ENCODE measurements at regions not wholly inside any gene's neighbourhood (a gene's known extent, or its start where the extent isn't known, plus 50 kb on each side); places are given as distances from the start of the nearest gene placed in this dataset.

DNA sequence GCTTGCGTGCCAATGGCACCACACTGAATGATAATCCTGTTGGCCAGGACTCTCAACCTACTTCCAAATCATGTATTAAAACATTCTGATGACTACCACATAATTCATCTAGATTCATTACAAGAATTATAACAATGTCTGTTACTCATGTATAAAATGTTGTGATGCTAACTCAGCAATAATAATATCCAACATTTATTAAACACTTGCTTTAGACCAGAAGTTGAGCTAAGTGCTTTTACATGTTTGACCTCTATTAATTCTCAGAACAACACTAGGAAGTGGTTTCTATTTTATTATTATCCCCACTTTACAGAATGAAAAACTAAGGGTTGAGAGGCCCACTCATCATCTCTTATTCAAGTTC, 178.4 kb downstream of the LNPK start:
- no peak overlapping the region for H3K4me3 ChIP-seq (ENCODE audit: low read depth, low read length)
- DNase-seq (ENCODE audit: low read depth) = no peak
- TF ChIP-seq, protein P1, sequence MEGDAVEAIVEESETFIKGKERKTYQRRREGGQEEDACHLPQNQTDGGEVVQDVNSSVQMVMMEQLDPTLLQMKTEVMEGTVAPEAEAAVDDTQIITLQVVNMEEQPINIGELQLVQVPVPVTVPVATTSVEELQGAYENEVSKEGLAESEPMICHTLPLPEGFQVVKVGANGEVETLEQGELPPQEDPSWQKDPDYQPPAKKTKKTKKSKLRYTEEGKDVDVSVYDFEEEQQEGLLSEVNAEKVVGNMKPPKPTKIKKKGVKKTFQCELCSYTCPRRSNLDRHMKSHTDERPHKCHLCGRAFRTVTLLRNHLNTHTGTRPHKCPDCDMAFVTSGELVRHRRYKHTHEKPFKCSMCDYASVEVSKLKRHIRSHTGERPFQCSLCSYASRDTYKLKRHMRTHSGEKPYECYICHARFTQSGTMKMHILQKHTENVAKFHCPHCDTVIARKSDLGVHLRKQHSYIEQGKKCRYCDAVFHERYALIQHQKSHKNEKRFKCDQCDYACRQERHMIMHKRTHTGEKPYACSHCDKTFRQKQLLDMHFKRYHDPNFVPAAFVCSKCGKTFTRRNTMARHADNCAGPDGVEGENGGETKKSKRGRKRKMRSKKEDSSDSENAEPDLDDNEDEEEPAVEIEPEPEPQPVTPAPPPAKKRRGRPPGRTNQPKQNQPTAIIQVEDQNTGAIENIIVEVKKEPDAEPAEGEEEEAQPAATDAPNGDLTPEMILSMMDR (IDR thresholded peaks at IDR 0.05; ENCODE audit: insufficient read depth, low read length) = no peak

DNA sequence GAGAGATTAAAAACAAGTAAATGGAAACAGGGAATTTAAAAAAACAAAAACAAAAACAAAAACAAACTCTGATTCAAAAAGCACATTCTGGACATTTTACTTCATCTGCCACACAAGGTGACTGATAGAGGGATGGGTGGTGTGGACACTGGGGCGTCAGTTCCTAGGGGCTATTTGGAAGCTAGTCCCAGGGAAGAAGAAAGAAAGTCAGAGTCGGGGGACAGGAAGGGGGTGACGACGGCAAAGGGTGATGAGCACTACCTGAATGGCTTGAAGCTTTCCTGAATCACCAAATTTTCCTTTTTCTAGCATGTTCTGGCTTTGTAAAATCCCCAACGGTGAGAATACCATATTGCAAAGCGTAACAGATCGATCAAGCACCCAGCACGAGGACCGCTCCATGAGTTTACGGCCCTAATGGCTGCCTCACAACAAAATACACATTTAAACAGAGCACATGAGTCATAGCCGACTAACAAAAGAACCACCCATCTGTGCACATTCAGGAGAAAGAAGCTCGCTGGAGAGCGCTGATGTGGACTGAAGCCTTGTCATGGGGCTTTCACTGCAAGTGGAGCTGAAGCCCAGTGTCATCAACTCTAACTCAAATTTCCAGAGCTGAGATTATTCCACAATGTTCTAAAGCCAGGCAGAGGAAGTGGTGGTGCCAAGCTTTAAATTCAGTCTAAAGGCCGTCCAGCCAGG, 178.9 kb downstream of the LNPK start:
- no peak overlapping the region for H3K4me3 ChIP-seq (ENCODE audit: low read depth, low read length)
- TF ChIP-seq, protein P1 (IDR thresholded peaks at IDR 0.05; ENCODE audit: insufficient read depth, low read length) = no peak
- no peak for DNase-seq (ENCODE audit: low read depth)

DNA sequence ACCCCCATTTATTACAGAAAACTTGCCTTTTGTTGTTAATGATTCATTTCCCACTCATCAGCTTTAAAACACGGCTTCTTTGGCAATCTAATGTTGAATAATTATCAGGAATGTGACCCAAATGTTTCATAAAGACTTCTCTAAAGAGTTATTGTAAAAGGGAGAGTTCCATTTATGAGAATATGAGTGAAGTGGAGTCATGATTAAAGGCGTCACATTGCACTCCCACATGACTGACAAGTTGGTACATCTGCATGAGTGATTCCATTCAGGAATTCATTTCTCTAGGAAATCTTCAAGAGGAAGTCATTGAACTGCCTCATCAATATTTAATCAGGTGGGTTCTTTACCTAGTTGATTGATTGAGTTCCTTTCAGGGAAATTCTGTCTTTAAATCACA, 184.8 kb downstream of the LNPK start:
- no peak overlapping the region for H3K4me3 ChIP-seq (ENCODE audit: low read depth, low read length)
- TF ChIP-seq, protein P1 (IDR thresholded peaks at IDR 0.05; ENCODE audit: insufficient read depth, low read length) = no peak
- no peak for DNase-seq (ENCODE audit: low read depth)

DNA sequence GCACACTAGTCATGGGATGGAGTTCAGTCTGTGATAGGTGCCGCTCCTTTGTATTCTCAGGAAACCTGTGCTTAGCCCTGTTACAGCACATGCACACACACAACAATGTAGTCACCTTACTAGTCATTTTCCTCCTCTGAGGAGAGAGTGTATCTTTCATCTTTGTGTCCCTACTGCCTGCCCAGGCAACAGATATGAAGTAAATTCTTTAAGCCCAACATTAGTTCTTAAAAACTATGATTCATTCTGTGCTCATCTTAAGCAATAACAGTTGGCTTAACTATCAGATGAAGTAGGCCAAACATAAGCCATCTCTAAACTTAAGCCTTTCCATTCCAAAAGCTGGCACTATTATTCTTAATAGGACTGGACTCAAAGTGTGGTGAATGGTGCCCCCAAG, 186.5 kb downstream of the LNPK start:
- TF ChIP-seq, protein P1 (IDR thresholded peaks at IDR 0.05; ENCODE audit: insufficient read depth, low read length) = no peak
- DNase-seq (ENCODE audit: low read depth) = peak; percentile 43
- H3K4me3 ChIP-seq (ENCODE audit: low read depth, low read length) = no peak overlapping the region

DNA sequence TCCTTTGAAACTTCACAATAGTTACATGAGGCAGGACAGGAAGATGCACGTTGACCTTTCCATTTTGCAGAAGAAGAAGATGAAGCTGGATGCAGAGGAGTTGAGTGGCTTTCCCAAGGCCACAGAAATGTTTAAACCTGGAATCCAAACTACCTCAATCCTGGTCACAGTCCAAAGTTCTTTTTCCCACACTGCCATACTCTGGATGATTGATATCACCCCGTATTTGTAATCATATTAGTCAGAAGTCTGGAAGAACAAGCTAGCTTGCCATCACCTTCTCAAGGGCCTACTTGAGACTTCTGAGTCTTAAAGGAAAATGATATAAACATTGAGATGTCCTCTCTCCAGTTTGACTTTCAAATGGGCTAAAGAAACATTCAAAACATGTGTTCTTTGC, 190.1 kb downstream of the LNPK start:
- H3K4me3 ChIP-seq (ENCODE audit: low read depth, low read length) = no peak overlapping the region
- TF ChIP-seq, protein P1 (IDR thresholded peaks at IDR 0.05; ENCODE audit: insufficient read depth, low read length) = no peak
- DNase-seq (ENCODE audit: low read depth) = no peak

DNA sequence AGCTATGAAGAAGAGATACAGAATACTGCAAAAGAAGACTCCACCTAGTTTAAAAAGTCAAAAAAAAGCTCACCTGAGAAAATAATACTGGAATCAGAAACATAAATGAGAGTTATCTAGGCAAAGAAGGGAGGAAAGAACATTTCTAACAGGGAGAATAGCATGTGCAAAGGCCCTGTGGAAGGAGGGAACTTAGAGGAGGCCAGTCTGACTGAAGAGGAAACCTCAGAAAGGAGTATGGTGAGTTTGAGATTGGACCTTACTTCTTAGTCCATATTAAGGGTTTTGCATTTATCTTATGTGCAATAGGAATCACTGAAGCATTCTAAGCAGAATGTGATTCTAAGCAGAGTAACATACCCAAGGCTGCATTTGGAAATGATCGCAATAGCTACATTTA, 193.2 kb downstream of the LNPK start:
- no peak overlapping the region for H3K4me3 ChIP-seq (ENCODE audit: low read depth, low read length)

More for the DNA sequence above, 193.2 kb downstream of the LNPK start:
- DNase-seq (ENCODE audit: low read depth) = no peak
- TF ChIP-seq, protein P1 (IDR thresholded peaks at IDR 0.05; ENCODE audit: insufficient read depth, low read length) = no peak

Data from fibroblast of the aortic adventitia (primary cell).